ENCODE measurements at regions not wholly inside any gene's neighbourhood (a gene's known extent, or its start where the extent isn't known, plus 50 kb on each side); places are given as distances from the start of the nearest gene placed in this dataset.

- DNase-seq: no peak
These were observed 87.7 kb downstream of the GATA6 start for GRCh38 chr18:22257022-22257543.

DNA sequence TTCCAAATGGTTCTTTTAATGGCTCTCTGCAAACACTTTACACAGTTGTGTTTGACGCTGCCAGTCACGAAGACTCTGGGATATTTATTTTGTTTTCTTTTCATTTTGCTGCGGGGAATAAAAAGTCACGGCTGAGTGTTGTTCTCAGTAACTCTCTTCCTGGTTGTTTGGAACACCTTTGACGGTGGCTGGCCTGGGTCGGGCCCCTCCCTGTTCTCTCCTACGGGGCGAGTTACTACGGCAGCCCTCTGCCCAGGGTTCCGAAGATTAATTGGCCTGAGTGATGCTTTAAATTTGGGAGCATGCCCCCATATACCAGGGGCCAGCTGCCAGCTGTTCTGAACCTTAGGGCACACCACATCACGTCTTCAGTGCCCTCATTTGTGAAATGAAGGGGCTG, 84.7 kb downstream of the GATA6 start:
- no peak for DNase-seq

GRCh38 chr18:22253676-22254075, 84.3 kb downstream of the GATA6 start:
- DNase-seq: no peak

DNA sequence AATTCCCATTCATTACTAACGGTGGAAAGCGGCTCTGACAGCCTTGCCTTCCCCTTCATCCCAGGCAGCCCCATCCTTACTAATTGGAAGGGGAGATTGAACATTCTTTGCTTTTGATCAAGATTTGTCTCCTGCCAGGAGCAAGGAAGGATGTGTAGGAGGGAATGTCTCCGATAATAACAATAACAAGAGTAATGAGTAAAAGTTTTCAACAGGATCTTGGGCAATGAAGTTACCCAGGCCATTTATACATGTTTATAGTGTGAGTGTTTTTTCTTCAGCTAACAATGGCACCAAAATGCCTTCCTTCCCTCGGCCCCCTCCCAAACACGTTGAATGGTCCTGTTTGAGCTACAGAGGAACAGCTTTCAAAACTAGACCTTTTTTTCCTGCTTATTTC, 83.8 kb downstream of the GATA6 start:
- DNase-seq: no peak

Measured in anterior cingulate cortex (tissue), 58 donors.